Liver (tissue), 8 donors: ENCODE measurements at regions not wholly inside any gene's neighbourhood (a gene's known extent, or its start where the extent isn't known, plus 50 kb on each side); places are given as distances from the start of the nearest gene placed in this dataset.
A peak's percentile ranks its signal among the peaks of the same experiment; 100 is the strongest.

Source experiments
- DNase-seq: peaks from one replicate; pipeline ENCODE4 v3.0.0-alpha.2; 2017; ENCODE audit warnings: low spot score
- H3K27ac ChIP-seq, 2 donors: one replicate each; pipeline ENCODE4 v1.7.0; 2013; ENCODE audit warnings: inconsistent platforms in 2 of 2, low read length in 2 of 2, control low read depth in 1 of 2, low read depth in 1 of 2, mild to moderate bottlenecking in 1 of 2
- H3K27me3 ChIP-seq, 4 donors: one replicate each; pipeline versions ENCODE4 v1.6.1 to v1.7.0; 2013; ENCODE audit warnings: low read length in 3 of 4, inconsistent platforms in 1 of 4, mild to moderate bottlenecking in 1 of 4, moderate library complexity in 1 of 4; ENCODE audit not compliant: control insufficient read depth in 4 of 4, insufficient read depth in 4 of 4
- H3K36me3 ChIP-seq, 4 donors: one replicate each; pipeline versions ENCODE4 v1.6.1 to v1.7.0; 2013; ENCODE audit warnings: low read length in 3 of 4, mild to moderate bottlenecking in 3 of 4, low read depth in 1 of 4, moderate library complexity in 1 of 4; ENCODE audit not compliant: control insufficient read depth in 4 of 4, insufficient read depth in 3 of 4
- H3K4me1 ChIP-seq, 4 donors: one replicate each; pipeline versions ENCODE4 v1.6.1 to v1.7.0; 2013; ENCODE audit warnings: low read length in 3 of 4, mild to moderate bottlenecking in 3 of 4, moderate library complexity in 1 of 4; ENCODE audit not compliant: control insufficient read depth in 4 of 4, insufficient read depth in 4 of 4
- H3K4me3 ChIP-seq, 3 donors: one replicate each; pipeline versions ENCODE4 v1.6.1 to v1.7.0; 2013; ENCODE audit warnings: low read length in 3 of 3, control low read depth in 1 of 3, low read depth in 1 of 3, mild to moderate bottlenecking in 1 of 3
- H3K9ac ChIP-seq, 2 donors: one replicate each; pipeline ENCODE4 v1.7.0; 2013; ENCODE audit warnings: low read length in 2 of 2, mild to moderate bottlenecking in 2 of 2, moderate library complexity in 2 of 2, control low read depth in 1 of 2, low read depth in 1 of 2
- H3K9me3 ChIP-seq, 4 donors: one replicate each; pipeline versions ENCODE4 v1.6.1 to v1.7.0; 2013; ENCODE audit warnings: low read length in 3 of 4; ENCODE audit not compliant: control insufficient read depth in 4 of 4
- EGR1 ChIP-seq, 2 donors: IDR thresholded peaks; 2 replicates each; pipeline ENCODE4 v1.6.1; 2016 to 2018; ENCODE audit warnings: antibody characterized with exemption in 2 of 2, low read depth in 2 of 2
- FOXA1 ChIP-seq: IDR thresholded peaks from 2 replicates; pipeline ENCODE4 v1.6.1; 2016; ENCODE audit warnings: antibody characterized with exemption
- GABPA ChIP-seq, 2 donors: IDR thresholded peaks in 1 of 2; conservative IDR thresholded peaks in 1 of 2; 2 replicates each; pipeline ENCODE4 v1.6.1; 2016; ENCODE audit warnings: antibody characterized with exemption in 2 of 2, mild to moderate bottlenecking in 1 of 2, moderate library complexity in 1 of 2
- HNF4A ChIP-seq, 2 donors: conservative IDR thresholded peaks; 2 replicates each; pipeline ENCODE4 v1.6.1; 2016; ENCODE audit warnings: antibody characterized with exemption in 2 of 2, mild to moderate bottlenecking in 2 of 2
- HNF4G ChIP-seq: IDR thresholded peaks from 2 replicates; pipeline ENCODE4 v1.6.1; 2016; ENCODE audit warnings: antibody characterized with exemption
- JUND ChIP-seq, 2 donors: IDR thresholded peaks; 2 replicates each; pipeline ENCODE4 v1.6.1; 2016; ENCODE audit warnings: antibody characterized with exemption in 2 of 2
- NR2F2 ChIP-seq: IDR thresholded peaks from 2 replicates; pipeline ENCODE4 v1.6.1; 2016; ENCODE audit warnings: antibody characterized with exemption
- RAD21 ChIP-seq, 2 donors: IDR thresholded peaks; 2 replicates each; pipeline ENCODE4 v1.6.1; 2016; ENCODE audit warnings: antibody characterized with exemption in 2 of 2, mild to moderate bottlenecking in 2 of 2
- RXRA ChIP-seq, 2 donors: IDR thresholded peaks; 2 replicates each; pipeline ENCODE4 v1.6.1; 2017 to 2018; ENCODE audit warnings: antibody characterized with exemption in 2 of 2, mild to moderate bottlenecking in 1 of 2
- SP1 ChIP-seq: IDR thresholded peaks from 2 replicates; pipeline ENCODE4 v1.6.1; 2018; ENCODE audit warnings: antibody characterized with exemption, mild to moderate bottlenecking
- TAF1 ChIP-seq: conservative IDR thresholded peaks from 2 replicates; pipeline ENCODE4 v1.6.1; 2016; ENCODE audit warnings: antibody characterized with exemption, mild to moderate bottlenecking
- YY1 ChIP-seq: IDR thresholded peaks from 2 replicates; pipeline ENCODE4 v1.6.1; 2016; ENCODE audit warnings: antibody characterized with exemption, mild to moderate bottlenecking
- WGBS: extraction: QIAGEN DNeasy Blood & Tissue Kit; methylation state at CpG from one replicate; pipeline ENCODE4 v1.1.7; 2013; 5-methylcytosine and 5-hydroxymethylcytosine counted together
- TF ChIP-seq, protein P1 (sequence below): fragments of 150-350 bp; IDR thresholded peaks from 2 replicates; pipeline ENCODE4 v1.5.1; 2017; ENCODE audit warnings: improper control_type of control experiment, low read depth, low read length; ENCODE audit not compliant: missing input control
- TF ChIP-seq, protein P2 (sequence below): IDR thresholded peaks from 2 replicates; pipeline ENCODE4 v1.6.1; 2016; ENCODE audit warnings: antibody characterized with exemption
- TF ChIP-seq, protein P3 (sequence below): IDR thresholded peaks from 2 replicates; pipeline ENCODE4 v1.6.1; 2016; ENCODE audit warnings: antibody characterized with exemption
- TF ChIP-seq, protein P4 (sequence below): IDR thresholded peaks from 2 replicates; pipeline ENCODE4 v1.6.1; 2016; ENCODE audit warnings: antibody characterized with exemption
- donor health status: healthy.
- donor health status: healthy.
- donor health status: healthy.
- donor health status: healthy.
- donor health status: healthy.

DNA sequence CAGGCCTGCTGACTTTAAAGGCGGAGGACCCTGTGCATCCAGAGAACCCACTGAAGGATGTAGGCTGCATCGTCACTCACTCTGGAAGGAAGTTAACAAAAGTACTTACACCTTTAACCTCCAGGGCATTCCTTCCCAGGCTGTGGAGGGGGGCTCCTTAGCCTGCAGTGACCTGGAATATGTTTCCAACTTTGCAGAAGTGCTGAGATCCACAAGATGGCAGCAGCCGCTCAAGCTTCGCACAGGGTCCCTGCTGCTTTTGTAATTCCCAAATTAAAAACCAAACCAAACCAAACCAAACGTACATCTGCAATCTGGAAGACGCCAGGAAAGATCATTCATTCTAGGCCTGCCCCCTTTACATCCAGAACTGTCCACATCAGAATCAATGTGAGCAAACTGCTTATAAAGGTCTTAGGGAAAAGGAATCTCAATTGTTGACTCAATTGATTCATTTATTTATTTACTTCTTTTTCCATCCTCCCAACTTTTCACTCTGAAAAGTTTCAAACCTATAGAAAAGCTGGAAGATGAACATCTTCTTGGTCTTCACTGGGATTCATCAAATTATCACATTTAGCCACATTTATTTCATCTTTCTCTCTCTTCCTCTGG, 70.5 kb upstream of the KLHL25 start:
- WGBS = 16% methylated on average over 6 of the region's 6 CpGs
- H3K27me3 ChIP-seq = no peaks in the 10 kb centered on the region
- H3K4me3 ChIP-seq = no peak overlapping the region
- no peak overlapping the region for H3K9ac ChIP-seq
- peak; percentile 38 for DNase-seq
- no peak overlapping the region for H3K27ac ChIP-seq
- no peak for TF ChIP-seq EGR1 (IDR thresholded peaks at IDR 0.05; ENCODE audit: low read depth in 2 of 2)
- no peak for TF ChIP-seq RXRA (IDR thresholded peaks at IDR 0.05)
- no peak for TF ChIP-seq GABPA (IDR thresholded peaks at IDR 0.05 in 1 of 2, conservative IDR thresholded peaks at IDR 0.05 in 1 of 2)
- TF ChIP-seq HNF4G = no peak
- TF ChIP-seq, protein P1, sequence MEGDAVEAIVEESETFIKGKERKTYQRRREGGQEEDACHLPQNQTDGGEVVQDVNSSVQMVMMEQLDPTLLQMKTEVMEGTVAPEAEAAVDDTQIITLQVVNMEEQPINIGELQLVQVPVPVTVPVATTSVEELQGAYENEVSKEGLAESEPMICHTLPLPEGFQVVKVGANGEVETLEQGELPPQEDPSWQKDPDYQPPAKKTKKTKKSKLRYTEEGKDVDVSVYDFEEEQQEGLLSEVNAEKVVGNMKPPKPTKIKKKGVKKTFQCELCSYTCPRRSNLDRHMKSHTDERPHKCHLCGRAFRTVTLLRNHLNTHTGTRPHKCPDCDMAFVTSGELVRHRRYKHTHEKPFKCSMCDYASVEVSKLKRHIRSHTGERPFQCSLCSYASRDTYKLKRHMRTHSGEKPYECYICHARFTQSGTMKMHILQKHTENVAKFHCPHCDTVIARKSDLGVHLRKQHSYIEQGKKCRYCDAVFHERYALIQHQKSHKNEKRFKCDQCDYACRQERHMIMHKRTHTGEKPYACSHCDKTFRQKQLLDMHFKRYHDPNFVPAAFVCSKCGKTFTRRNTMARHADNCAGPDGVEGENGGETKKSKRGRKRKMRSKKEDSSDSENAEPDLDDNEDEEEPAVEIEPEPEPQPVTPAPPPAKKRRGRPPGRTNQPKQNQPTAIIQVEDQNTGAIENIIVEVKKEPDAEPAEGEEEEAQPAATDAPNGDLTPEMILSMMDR = peak; percentile 53
- TF ChIP-seq RAD21 (IDR thresholded peaks at IDR 0.05) = peak; percentile 87 to 89
- TF ChIP-seq YY1 = no peak
- no peaks in the 10 kb centered on the region for H3K9me3 ChIP-seq
- H3K36me3 ChIP-seq = no peaks in the 10 kb centered on the region
- H3K4me1 ChIP-seq = no peaks in the 10 kb centered on the region

DNA sequence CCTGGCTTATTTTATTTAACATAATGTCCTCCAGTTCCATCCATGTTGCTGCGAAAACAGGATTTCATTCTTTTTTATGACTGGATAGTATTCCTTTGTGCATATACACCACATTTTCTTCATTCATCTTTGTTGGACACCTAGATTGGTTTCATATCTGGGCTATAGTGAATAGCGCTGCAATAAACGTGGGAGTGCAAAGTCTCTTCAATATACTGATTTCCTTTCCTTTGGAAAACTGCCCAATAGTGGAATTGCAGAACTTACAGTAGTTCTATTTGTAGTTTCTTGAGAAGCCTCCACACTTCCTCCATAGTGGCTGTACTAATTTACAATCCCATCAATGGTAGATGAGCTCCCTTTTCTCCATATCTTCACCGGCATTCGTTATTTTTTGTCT, 72.5 kb upstream of the KLHL25 start:
- H3K4me1 ChIP-seq = no peaks in the 10 kb centered on the region
- H3K36me3 ChIP-seq = no peaks in the 10 kb centered on the region
- no peak overlapping the region for H3K27ac ChIP-seq
- H3K9me3 ChIP-seq = no peaks in the 10 kb centered on the region
- DNase-seq = no peak
- TF ChIP-seq RXRA (IDR thresholded peaks at IDR 0.05) (no peak), HNF4A (conservative IDR thresholded peaks at IDR 0.05) (no peak), NR2F2 (no peak), JUND (IDR thresholded peaks at IDR 0.05) (no peak), HNF4G (no peak), FOXA1 (no peak), RAD21 (IDR thresholded peaks at IDR 0.05) (no peak), TAF1 (no peak), EGR1 (IDR thresholded peaks at IDR 0.05; ENCODE audit: low read depth in 2 of 2) (no peak), SP1 (no peak)
- TF ChIP-seq, protein P1 = no peak
- TF ChIP-seq, protein P2, sequence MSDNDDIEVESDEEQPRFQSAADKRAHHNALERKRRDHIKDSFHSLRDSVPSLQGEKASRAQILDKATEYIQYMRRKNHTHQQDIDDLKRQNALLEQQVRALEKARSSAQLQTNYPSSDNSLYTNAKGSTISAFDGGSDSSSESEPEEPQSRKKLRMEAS = no peak
- TF ChIP-seq, protein P3, sequence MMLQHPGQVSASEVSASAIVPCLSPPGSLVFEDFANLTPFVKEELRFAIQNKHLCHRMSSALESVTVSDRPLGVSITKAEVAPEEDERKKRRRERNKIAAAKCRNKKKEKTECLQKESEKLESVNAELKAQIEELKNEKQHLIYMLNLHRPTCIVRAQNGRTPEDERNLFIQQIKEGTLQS = no peak
- TF ChIP-seq, protein P4, sequence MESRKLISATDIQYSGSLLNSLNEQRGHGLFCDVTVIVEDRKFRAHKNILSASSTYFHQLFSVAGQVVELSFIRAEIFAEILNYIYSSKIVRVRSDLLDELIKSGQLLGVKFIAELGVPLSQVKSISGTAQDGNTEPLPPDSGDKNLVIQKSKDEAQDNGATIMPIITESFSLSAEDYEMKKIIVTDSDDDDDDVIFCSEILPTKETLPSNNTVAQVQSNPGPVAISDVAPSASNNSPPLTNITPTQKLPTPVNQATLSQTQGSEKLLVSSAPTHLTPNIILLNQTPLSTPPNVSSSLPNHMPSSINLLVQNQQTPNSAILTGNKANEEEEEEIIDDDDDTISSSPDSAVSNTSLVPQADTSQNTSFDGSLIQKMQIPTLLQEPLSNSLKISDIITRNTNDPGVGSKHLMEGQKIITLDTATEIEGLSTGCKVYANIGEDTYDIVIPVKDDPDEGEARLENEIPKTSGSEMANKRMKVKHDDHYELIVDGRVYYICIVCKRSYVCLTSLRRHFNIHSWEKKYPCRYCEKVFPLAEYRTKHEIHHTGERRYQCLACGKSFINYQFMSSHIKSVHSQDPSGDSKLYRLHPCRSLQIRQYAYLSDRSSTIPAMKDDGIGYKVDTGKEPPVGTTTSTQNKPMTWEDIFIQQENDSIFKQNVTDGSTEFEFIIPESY = no peak
- WGBS = 73% methylated on average over 5 of the region's 5 CpGs
- no peak overlapping the region for H3K4me3 ChIP-seq
- H3K27me3 ChIP-seq = no peaks in the 10 kb centered on the region
- no peak overlapping the region for H3K9ac ChIP-seq
